HG02870 (cell line): ENCODE measurements at regions not wholly inside any gene's neighbourhood (a gene's known extent, or its start where the extent isn't known, plus 50 kb on each side); places are given as distances from the start of the nearest gene placed in this dataset.
"Not testable (repeated sequence)": the region's sequence is repeated elsewhere in the genome, so short reads cannot be mapped to it uniquely, and the experiment has no call there.

Experiments
- ATAC-seq: cut with Tn5 transposase; IDR thresholded peaks from one replicate; pipeline ENCODE4 v1.9.1; 2021; ENCODE audit warnings: mild to moderate bottlenecking, moderate library complexity; ENCODE audit not compliant: unreplicated experiment

DNA sequence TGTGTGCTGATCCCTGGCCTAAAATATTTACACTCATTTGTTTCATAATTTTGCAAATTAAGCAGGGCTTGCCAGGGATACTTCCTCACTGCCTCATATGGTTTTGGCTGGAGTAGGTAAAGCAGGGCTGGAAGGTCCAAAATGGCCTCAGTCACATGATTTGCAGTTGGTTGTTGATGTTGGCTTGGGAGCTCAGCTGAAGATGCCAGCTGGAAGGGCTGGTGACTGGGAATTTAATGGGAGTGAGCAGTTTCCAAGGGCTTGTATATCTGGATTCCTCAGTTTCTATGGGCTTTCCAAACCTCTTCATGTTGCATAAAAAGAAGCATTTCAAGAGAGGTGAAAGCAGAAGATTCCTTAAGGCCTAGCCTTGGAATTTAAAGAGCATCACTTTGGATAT lies 729.3 kb downstream of the CDH18 start:
- ATAC-seq, result no peak

DNA sequence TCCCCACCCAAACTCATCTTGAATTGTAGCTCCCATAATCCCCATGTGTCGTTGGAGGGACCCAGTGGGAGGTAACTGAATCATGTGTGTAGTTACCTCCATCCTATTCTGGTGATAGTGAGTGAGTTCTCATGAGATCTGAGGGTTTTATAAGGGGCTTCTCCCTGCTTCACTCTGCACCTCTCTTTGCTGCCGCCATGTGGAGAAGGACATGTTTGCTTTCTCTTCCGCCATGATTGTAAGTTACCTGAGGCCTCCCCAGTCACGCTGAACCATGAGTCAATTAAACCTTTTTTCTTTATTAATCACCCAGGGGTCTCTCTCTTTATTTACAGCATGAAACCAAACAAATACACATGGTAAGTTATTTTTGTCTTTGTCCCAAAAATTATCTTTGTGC lies 726.1 kb downstream of the CDH18 start:
- no peak for ATAC-seq

DNA sequence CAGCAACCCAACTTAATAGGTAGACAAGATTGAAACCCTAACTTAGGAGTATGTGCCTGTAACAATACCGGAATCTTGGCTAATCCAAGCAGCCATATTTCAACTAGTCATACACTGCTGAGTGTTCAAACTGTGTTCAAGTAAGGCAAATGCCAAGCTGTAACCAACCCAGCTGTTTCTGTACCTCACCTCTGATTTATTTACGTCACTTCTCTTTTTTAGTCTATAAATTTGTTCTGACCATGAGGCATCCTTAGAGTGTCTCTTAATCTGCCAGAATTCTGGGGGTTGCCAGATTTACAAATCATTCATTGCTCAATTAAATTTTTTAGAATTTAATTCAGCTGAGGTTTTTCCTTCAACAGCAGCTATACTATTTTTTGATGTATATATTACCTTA lies 723.2 kb downstream of the CDH18 start:
- no peak for ATAC-seq

DNA sequence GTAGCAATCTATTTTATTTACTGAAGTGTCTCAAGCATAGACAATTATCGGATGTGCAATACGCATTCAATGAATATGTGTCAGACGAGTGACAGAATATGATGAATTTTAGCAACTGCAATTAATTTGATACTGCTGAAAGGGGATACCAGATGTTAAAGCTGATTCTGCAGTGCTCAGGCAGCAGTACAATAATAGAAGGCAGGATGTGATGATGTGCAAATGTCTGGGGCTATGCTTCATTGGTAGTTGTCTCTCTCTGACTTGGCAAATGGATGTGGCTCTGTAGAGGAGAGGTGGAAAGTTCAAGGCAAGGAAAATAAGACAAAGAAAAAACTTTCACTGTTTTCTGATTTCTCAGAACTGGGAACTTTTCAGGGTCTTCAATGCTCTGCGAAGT lies 721.2 kb downstream of the CDH18 start:
- no peak for ATAC-seq

DNA sequence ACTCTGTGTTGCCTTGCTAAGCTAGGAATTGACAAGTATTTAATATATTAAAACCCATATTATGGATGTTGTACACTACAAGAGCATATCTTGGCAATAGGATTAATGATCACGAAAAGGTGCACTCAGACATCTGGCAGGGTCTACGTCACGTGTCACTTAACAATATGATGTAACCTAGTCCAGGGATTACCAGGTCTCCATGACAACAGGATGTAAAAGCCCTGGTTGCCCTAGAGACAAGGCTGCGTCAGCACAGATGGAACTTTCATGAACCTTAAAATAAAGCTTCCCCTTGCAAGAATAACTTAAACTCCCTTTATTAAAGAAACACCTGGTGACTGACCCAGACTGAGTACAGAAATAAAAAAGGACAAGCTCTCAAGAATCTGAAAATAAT lies 717.8 kb downstream of the CDH18 start:
- no peak for ATAC-seq

DNA sequence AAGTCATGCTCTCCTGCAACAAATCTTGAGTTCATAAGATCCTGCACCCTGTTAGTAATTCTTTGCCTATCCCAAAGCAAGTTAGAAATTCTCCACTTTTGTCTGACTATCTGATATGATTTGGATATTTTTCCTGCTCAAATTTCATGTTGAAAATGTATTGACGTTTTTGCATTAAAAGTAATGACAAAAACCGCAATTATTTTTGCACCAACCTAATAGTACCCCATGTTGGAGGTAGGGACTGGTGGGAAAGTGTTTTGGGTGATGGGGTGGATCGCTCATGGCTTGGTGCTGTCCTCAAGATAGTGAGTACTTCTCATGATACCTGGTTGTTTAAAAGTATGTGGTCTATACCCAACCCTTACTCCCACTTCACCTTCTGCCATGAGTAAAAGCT lies 713.4 kb downstream of the CDH18 start:
- ATAC-seq, result no peak

DNA sequence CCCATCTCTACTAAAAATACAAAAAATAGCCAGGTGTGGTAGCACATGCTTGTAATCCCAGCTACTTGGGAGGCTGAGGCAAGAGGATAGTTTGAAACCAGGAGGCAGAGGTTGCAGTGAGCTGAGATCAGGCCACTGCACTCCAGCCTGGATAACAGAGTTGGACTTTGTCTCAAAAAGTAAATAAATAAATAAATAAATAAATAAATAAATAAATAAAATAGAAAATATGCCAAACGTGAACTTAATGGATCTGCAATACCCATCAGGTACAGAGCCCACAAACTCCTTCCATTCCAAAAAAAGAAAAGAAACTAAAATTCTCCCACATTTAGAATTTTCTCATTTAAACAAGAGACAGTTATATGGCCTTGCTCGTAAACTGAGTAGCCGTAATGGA lies 702.7 kb downstream of the CDH18 start:
- no peak for ATAC-seq

DNA sequence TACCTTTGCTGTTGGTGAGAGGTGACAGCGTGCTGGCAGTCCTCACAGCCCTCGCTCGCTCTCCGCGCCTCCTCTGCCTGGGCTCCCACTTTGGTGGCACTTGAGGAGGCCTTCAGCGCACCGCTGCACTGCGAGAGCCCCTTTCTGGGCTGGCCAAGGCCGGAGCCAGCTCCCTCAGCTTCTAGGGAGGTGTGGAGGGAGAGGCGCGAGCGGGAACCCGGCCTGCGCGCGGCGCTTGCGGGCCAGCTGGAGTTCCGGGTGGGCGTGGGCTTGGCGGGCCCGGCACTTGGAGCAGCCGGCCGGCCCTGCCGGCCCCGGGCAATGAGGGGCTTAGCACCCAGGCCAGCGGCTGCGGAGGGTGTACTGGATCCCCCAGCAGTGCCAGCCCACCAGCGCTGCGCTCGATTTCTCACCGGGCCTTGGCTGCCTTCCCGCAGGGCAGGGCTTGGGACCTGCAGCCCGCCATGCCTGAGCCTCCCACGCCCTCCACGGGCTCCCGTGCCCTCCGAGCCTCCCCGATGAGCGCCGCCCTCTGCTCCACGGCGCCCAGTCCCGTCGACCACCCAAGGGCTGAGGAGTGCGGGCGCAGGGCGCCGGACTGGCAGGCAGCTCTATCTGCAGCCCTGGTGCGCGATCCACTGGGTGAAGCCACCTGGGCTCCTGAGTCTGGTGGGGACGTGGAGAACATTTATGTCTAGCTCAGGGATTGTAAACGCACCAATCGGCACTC lies 700.3 kb downstream of the CDH18 start:
- not testable (repeated sequence) for ATAC-seq

DNA sequence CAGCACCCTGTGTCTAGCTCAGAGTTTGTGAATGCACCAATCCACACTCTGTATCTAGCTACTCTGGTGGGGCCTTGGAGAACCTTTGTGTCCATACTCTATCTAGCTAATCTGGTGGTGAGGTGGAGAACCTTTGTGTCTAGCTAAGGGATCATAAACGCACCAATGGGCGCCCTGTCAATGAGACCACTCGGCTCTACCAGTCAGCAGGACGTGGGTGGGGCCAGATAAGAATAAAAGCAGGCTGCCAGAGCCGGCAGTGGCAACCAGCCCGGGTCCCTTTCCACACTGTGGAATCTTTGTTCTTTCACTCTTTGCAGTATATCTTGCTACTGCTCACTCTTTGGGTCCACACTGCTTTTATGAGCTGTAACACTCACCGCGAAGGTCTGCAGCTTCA lies 699.7 kb downstream of the CDH18 start:
- ATAC-seq, result not testable (repeated sequence)

DNA sequence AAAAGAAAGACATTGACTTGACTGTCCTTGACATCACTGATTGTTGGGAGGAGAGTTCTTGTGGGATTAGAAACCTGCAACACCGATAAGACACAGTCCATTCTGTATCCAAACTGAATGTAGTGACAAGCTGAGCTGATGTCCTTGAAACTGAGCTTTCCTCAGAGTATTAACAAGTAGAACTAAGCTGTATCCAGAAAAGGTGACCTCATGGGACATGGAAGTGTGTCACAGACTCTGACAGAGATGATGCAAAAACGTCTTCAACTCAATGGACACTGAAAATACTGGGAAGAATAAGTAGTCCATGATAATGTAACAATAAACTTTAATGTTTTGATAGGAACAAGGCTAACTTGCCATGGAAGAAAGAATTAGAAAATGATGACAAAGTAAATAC lies 690.1 kb downstream of the CDH18 start:
- ATAC-seq, result no peak

DNA sequence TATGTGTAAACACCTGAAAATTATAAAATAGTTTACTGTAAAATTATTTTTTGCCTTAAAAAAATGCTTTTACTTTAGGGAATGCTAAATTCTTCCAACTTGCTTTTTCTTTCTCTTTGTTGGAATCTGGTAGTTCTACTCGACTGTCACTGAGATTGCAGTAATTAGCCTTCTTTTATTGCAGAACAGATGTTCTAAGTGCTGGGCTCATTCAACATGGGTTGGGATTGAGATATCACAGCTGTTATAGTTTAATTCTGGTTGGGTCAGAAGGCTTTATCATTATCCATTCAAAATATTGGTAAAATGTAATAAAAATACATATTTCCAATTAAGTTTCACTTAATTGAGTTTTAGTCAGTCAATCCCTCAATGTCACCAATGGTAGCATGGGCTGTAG lies 686.7 kb downstream of the CDH18 start:
- ATAC-seq, result no peak

DNA sequence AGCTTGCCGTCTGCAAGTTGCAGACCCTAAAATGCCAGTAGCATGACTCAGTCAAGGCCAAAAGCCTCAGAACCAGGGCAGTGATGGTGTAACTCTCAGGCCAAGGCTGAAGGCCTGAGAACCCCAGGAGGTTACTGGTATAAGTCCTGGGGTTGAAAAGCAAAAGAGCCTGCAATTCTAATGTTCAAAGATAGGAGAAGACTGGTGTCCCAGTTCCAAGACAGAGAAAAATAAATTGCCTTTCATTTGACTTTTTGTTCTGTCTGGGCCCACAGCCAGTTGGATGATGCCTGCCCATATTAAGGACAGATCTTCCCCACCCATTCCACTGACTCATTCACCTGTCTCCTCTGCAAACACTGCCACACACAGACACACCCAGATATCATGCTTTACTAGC lies 673.2 kb downstream of the CDH18 start:
- no peak for ATAC-seq

DNA sequence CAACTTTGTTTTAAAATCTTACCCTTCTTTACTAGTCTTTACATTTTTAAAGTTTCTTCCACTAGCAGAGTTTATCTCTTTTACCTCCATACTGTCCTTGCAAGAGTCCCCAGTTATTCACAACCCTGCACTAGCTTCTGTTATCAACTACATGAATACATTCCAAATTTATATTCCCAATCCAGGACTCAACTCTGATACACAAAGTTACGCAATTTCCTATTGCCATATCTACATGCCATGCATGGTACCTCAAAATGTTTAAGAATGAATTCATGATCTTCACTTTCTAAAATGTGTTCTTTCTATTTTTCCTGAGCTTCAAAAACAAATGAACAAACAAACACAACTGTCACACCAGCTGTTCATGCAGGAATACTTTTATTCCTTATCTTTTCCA lies 668.7 kb downstream of the CDH18 start:
- no peak for ATAC-seq

DNA sequence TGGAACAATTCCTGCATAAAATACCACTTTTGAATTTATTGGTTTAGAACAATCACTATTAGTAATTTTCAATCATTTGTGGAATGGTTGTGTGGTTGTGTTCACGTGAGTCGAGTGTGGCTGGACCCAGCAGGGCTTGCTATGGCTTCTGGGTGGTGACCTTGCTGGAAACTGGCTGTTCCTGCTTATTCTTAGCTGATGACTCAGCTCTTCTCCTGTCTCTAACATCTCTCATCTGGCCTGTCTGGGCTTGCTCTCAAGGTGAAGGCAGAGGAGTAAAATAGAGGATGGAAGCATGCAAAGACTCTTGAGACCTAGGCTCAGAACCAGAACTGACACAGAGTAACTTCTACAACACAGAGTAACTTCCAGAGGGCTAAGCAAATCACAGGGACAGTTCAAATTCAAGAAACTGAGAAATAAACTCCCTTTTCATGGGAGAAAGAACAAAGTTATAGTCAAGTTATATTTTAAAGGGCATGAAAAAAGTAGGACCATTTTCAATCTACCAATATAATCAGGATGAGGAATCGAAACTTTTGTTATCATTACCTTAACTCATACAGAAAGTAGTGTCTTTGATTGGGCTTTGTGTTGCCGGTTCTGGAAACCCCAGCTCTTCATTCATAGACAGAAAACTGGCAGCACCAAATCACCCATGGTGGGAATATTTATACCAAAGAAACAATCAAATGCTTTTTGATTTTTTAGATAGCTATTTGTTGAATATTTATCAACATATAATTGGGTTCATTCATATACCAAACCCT lies 665.1 kb downstream of the CDH18 start:
- no peak for ATAC-seq

DNA sequence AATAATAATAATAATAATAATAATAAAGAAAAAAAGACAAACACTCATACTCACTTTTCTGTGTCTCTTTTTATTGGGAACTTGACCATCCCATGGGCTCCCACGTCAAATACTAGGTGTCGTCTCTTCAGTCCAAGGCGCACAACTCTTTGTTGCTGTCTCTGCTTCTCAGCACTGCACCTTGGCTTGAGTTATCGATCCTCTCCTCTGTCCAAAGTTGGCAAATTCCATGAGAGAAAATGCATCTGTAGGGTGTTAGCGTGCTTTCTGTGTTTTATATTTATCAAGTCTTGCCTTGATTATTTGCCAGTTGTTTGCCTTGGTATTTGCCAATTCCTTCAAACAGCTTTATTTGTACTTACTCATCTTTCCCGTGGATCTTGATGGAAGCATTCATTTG lies 653.7 kb downstream of the CDH18 start:
- no peak for ATAC-seq

DNA sequence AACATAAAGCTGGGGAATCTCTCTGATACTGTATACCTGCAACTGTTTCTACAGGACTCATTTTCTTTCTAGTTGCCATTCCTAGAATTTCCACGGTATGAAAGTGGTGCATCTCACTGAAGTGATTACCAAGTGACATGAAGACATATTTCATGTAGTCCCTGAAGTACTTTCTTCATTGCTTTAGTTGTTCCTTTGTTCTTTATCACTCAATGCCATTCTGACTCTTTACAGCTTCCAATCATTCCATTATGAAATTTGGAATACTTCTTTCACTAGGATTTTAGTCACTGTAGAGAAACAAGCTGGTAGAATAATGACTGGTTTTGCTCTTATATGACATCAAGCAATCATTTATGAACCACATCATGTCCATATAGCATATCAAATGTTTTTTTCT lies 645.1 kb downstream of the CDH18 start:
- no peak for ATAC-seq

DNA sequence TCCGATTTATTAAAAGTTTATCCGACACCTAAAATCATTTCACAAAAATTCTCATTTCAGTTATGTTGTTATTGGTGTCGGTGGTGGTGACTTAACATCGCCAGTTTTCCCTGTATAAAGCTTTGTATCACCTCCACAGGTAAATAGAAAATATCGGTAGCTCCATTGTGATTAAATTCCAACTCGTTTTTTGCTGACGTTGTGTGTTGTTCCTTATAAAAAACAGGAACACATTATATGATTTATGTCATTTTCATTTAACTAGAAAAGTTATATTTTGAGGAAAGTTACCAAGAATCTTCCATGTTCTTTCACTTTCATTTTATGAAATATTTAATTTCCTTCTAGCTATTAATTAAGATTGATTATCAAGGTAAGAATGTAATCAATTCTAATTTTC lies 635.9 kb downstream of the CDH18 start:
- no peak for ATAC-seq

DNA sequence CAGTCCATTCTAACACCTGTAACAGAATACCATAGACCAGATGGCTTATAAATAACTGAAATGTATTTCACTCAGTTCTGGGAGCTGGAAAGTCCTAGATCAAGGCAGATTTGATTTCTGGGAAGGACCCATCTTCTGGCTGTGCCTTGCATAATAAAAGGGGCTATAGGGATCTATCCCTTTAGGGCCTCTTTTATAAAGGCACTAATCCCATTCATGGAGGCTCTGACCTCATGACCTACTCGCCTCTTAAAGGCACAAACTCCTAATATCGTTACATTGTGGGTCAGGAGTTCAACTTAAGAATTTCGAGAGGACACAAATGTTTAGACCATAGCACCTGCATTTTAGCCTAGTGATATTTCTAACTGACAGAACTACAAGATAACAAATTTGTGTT lies 619.0 kb downstream of the CDH18 start:
- ATAC-seq, result no peak

DNA sequence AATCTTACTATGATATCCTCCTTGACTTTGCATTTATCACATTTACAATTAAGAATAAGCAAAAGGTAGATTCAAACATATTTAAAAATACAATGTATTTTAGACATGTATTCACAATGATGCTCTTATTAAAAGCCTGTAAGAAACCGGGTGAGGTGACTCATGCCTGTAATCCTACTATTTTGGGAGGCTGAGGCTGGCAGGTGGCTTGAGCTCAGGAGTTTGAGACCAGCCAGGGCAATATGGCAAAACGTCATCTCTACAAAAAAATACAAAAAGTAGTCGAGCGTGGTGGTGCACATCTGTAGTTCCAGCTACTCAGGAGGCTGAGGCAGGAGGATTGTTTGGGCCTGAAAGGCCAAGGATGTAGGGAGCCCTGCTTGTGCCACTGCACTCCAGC lies 618.4 kb downstream of the CDH18 start:
- ATAC-seq, result no peak

DNA sequence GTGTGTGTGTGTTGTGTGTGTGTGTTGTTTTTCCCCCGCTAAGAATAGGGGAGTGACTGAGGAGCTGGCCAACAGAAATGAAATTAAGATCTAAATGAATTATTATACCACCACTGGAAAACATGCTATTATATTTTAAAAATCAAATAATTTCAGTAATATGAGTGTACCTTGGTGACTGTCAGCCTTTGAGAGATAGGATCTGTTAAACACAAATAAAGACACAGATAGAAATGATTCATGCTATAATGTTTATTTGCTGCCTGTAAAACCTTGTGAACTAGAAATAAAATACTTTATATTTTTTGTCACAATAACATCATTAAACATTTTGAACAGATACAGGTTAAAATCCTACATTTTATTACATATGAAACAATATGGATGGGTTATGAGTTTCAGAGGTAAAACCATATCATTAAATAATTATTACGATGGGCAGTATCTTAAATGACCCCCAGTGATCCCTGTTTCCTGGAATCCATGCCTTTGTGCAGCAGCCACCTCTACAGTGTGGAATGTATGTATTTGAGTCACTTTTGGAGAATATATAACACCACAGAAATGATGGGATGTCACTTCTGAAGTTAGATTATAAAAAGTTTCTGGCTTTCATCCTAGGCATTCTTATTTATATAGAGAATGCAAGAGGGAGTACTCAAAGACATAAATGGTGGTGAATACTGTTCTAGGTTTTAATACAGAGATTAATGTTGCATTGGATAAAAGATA lies 617.2 kb downstream of the CDH18 start:
- no peak for ATAC-seq

DNA sequence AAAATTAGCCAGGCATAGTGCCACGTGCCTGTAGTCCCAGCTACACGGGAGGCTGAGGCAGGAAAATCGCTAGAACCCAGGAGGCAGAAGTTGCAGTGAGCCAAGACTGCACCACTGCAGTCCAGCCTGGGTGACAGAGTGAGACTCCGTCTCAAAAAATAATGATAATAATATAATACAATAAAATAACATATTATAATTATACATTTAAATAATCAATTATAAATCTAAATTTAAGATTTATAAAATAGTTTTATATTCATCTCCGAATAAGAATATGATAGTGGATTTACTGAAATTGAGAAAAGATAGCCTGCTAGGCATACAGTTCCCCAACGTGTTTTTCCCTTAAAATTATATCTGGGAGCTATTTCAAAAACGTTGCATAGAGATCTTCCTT lies 599.6 kb downstream of the CDH18 start:
- no peak for ATAC-seq

DNA sequence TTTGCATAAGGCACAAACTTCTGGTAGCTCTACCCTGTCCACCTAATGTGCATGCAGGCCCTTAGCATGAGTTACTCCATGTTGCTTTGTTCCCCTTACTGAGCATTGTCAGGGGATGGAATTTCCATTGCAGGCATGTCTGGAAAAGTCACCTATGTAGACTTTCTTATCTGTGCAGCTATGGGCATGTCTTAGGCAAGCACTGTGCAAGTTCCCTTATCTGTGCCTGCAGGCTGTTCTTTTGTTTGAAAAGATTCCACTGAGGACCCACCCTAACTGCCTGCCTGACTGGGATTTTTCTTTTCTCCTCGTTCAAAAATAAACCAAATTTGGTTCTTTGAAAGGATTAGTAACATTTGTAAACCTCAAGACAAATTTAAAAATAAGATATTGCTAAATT lies 587.0 kb downstream of the CDH18 start:
- ATAC-seq, result no peak
